WERI-Rb-1 (cell line): ENCODE measurements at regions not wholly inside any gene's neighbourhood (a gene's known extent, or its start where the extent isn't known, plus 50 kb on each side); places are given as distances from the start of the nearest gene placed in this dataset.

Source experiments
- DNase-seq: peaks from one replicate; pipeline ENCODE4 v3.0.0-alpha.2; 2020
- H3K27ac ChIP-seq: fragments of 250-450 bp; sonication (Bioruptor Pico); 2 replicates; pipeline ENCODE4 v1.5.1; 2020; ENCODE audit warnings: mild to moderate bottlenecking, moderate library complexity
- H3K27me3 ChIP-seq: fragments of 250-450 bp; sonication (Bioruptor Pico); 2 replicates; pipeline ENCODE4 v1.5.1; 2021; ENCODE audit warnings: mild to moderate bottlenecking, low read depth, moderate library complexity; ENCODE audit not compliant: insufficient read depth, severe bottlenecking
- H3K36me3 ChIP-seq: fragments of 250-450 bp; sonication (Bioruptor Pico); 2 replicates; pipeline ENCODE4 v1.5.1; 2020; ENCODE audit warnings: mild to moderate bottlenecking, moderate library complexity
- H3K4me3 ChIP-seq: 2 replicates; pipeline ENCODE4 v1.5.1; 2011; ENCODE audit warnings: low read depth, mild to moderate bottlenecking, control low read depth, low read length
- H3K9me3 ChIP-seq: fragments of 250-450 bp; sonication (Bioruptor Pico); 2 replicates; pipeline ENCODE4 v1.5.1; 2021; ENCODE audit warnings: mild to moderate bottlenecking, moderate library complexity; ENCODE audit not compliant: severe bottlenecking
- CTCF ChIP-seq: IDR thresholded peaks from 2 replicates; pipeline ENCODE4 v1.5.1; 2011; ENCODE audit warnings: low read depth, mild to moderate bottlenecking, control low read depth, inconsistent platforms, low read length

DNA sequence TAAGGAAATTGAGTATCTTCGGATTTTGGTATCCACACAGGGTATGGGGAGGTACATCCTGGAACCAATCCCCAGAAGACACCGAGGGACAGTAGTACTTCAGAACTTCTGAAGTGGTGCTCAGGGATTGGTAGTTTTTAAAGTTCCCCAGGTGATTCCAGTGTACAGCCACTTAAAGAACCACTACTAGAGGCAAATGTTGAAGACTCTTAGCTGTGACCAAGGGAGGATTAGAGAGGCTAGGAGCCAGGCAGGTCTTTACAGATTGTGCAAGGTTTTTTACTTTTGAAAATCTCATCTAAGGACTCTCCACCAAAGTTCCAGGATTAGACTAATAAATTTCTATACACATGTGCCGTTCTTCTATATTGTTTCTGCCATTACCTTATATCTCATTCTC lies 52.9 kb upstream of the GLS start:
- no peak overlapping the region for H3K27ac ChIP-seq
- no peak overlapping the region for H3K4me3 ChIP-seq
- no peak for DNase-seq
- no peak for TF ChIP-seq CTCF
- H3K27me3 ChIP-seq, result no peaks in the 10 kb centered on the region
- no peaks in the 10 kb centered on the region for H3K36me3 ChIP-seq
- H3K9me3 ChIP-seq, result no peaks in the 10 kb centered on the region

DNA sequence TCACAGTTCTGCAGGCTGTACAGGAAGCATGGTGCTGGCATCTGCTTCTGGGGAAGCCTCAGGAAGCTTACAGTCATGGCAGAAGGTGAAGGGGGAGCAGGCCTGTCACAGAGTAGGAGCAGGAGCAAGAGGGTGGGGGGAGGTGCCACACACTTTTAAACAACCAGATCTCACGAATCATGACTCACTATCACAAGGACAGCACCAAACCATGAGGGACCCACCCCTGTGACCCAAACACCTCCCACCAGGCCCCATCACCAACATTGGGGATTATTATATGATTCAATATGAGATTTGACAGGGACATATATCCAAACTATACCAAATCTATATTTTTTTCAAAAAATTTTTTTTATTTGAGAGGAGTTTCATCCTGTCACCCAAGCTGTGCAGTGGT lies 51.0 kb upstream of the GLS start:
- no peak for TF ChIP-seq CTCF
- no peaks in the 10 kb centered on the region for H3K36me3 ChIP-seq
- no peak for DNase-seq

More for the DNA sequence above, 51.0 kb upstream of the GLS start:
- Histone ChIP-seq H3K27me3 (no peaks in the 10 kb centered on the region), H3K27ac (no peak overlapping the region), H3K9me3 (no peaks in the 10 kb centered on the region), H3K4me3 (no peak overlapping the region)
